OCI-LY7 (cell line): ENCODE measurements at regions not wholly inside any gene's neighbourhood (a gene's known extent, or its start where the extent isn't known, plus 50 kb on each side); places are given as distances from the start of the nearest gene placed in this dataset.

ENCODE experiments used
- CTCF ChIP-seq: fragments of 200-600 bp; sonication (generic); conservative IDR thresholded peaks from 2 replicates; pipeline ENCODE4 v1.5.1; 2014; ENCODE audit warnings: mild to moderate bottlenecking, antibody characterized with exemption, low read length, moderate library complexity, mixed read lengths
- EZH2phosphoT487 ChIP-seq: fragments of 200-600 bp; sonication (generic); IDR thresholded peaks from 2 replicates; pipeline ENCODE4 v1.6.1; 2018; ENCODE audit warnings: low read depth, borderline replicate concordance, mild to moderate bottlenecking, mixed run types, antibody characterized with exemption, low read length, moderate library complexity, mixed read lengths

GRCh38 chr7:67743501-67743900 lies 746.9 kb downstream of the TYW1 start:
- TF ChIP-seq CTCF: no peak
- no peak for TF ChIP-seq EZH2phosphoT487
